ENCODE measurements at regions not wholly inside any gene's neighbourhood (a gene's known extent, or its start where the extent isn't known, plus 50 kb on each side); places are given as distances from the start of the nearest gene placed in this dataset.

DNA sequence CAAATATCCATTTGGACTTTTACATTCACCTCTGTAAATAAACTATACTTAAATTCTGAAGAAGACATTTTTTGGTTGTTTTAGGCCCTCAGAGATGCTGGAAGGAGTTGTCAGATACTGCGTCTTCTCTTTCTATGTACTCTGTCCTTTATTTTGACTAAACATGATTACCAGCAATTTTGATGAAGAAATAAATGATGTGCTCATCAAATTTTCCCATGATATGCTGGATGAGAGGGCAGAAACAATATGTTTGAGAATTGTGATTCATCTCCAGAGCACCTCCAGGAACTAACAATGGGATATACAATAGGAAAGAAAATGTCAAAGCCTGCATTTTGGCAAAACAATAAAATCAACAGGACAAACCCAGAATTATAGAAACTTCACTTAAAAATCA lies 481.6 kb upstream of the HS3ST5 start:
- H3K9me3 ChIP-seq (replicated peaks; ENCODE audit: control insufficient read depth, insufficient read depth, low read length), result peaks cover 1% of the 10 kb centered on the region
- TF ChIP-seq, protein P1, sequence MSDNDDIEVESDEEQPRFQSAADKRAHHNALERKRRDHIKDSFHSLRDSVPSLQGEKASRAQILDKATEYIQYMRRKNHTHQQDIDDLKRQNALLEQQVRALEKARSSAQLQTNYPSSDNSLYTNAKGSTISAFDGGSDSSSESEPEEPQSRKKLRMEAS (IDR thresholded peaks at IDR 0.05; ENCODE audit: insufficient read depth, insufficient read length), result no peak
- TF ChIP-seq FOS (IDR thresholded peaks at IDR 0.05; ENCODE audit: borderline replicate concordance, insufficient read depth, low read length) (no peak), POLR2AphosphoS5 (IDR thresholded peaks at IDR 0.05; ENCODE audit: insufficient read depth, low read depth, low read length) (no peak), GATA2 (IDR thresholded peaks at IDR 0.05; ENCODE audit: insufficient read depth, insufficient read length, low read depth, low read length) (no peak), MYC (IDR thresholded peaks at IDR 0.05; ENCODE audit: low read depth, low read length) (no peak), JUN (IDR thresholded peaks at IDR 0.05; ENCODE audit: borderline replicate concordance, insufficient read depth, insufficient read length, low read depth) (no peak), EZH2 (IDR thresholded peaks at IDR 0.05; ENCODE audit: borderline replicate concordance, low read depth, low read length, severe bottlenecking) (no peak), POLR2A (IDR thresholded peaks at IDR 0.05; ENCODE audit: low read depth, low read length) (no peak)
- TF ChIP-seq, protein P2, sequence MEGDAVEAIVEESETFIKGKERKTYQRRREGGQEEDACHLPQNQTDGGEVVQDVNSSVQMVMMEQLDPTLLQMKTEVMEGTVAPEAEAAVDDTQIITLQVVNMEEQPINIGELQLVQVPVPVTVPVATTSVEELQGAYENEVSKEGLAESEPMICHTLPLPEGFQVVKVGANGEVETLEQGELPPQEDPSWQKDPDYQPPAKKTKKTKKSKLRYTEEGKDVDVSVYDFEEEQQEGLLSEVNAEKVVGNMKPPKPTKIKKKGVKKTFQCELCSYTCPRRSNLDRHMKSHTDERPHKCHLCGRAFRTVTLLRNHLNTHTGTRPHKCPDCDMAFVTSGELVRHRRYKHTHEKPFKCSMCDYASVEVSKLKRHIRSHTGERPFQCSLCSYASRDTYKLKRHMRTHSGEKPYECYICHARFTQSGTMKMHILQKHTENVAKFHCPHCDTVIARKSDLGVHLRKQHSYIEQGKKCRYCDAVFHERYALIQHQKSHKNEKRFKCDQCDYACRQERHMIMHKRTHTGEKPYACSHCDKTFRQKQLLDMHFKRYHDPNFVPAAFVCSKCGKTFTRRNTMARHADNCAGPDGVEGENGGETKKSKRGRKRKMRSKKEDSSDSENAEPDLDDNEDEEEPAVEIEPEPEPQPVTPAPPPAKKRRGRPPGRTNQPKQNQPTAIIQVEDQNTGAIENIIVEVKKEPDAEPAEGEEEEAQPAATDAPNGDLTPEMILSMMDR (IDR thresholded peaks at IDR 0.05; ENCODE audit: extremely low read depth in 1 of 2, insufficient read depth in 1 of 2, low read depth in 1 of 2, low read length in 2 of 2), result no peak
- dilution Hi-C loops (cut with MboI; ENCODE audit: extremely low pct_ligation_motif_present, low sequenced_read_pairs), result no loop called here
- no peaks in the 10 kb centered on the region for H3K4me1 ChIP-seq (ENCODE audit: control insufficient read depth, extremely low read depth, insufficient read depth, low read length)
- H3K9ac ChIP-seq (replicated peaks; ENCODE audit: extremely low read depth, insufficient read depth, low read length), result no peak overlapping the region
- H3K4me3 ChIP-seq (replicated peaks in 1 of 3; ENCODE audit: insufficient read depth in 1 of 3, low read depth in 1 of 3, low read length in 3 of 3), result no peak overlapping the region
- no peaks in the 10 kb centered on the region for H3K36me3 ChIP-seq (ENCODE audit: control insufficient read depth in 2 of 2, extremely low read depth in 1 of 2, insufficient read depth in 2 of 2, low read length in 2 of 2)
- H3K79me2 ChIP-seq (ENCODE audit: control insufficient read depth, insufficient read depth, low read length), result no peaks in the 10 kb centered on the region
- ChIA-PET CTCF (no interaction called here), POLR2A (no interaction called here)
- FAIRE-seq (no peak), DNase-seq (ENCODE audit: low read depth, low spot score) (no peak)
- intact Hi-C loops (cut with micrococcal nuclease), result no loop called here
- no peak overlapping the region for H3K27ac ChIP-seq (ENCODE audit: insufficient read depth, low read depth, low read length)
- H3K9me1 ChIP-seq (replicated peaks; ENCODE audit: control insufficient read depth, extremely low read depth, insufficient read depth, low read length), result no peaks in the 10 kb centered on the region
- H2AFZ ChIP-seq (ENCODE audit: low read depth, low read length), result no peak overlapping the region
- no TSS peak for BruUV-seq (replicated peaks)
- H3K27me3 ChIP-seq (ENCODE audit: control insufficient read depth in 2 of 2, insufficient read depth in 2 of 2, low read length in 2 of 2), result no peaks in the 10 kb centered on the region
- no peak overlapping the region for H3K4me2 ChIP-seq (ENCODE audit: insufficient read depth, low read length)
- H4K20me1 ChIP-seq (replicated peaks; ENCODE audit: control insufficient read depth, extremely low read depth, insufficient read depth, low read length), result no peaks in the 10 kb centered on the region
